ENCODE measurements at regions not wholly inside any gene's neighbourhood (a gene's known extent, or its start where the extent isn't known, plus 50 kb on each side); places are given as distances from the start of the nearest gene placed in this dataset.

DNA sequence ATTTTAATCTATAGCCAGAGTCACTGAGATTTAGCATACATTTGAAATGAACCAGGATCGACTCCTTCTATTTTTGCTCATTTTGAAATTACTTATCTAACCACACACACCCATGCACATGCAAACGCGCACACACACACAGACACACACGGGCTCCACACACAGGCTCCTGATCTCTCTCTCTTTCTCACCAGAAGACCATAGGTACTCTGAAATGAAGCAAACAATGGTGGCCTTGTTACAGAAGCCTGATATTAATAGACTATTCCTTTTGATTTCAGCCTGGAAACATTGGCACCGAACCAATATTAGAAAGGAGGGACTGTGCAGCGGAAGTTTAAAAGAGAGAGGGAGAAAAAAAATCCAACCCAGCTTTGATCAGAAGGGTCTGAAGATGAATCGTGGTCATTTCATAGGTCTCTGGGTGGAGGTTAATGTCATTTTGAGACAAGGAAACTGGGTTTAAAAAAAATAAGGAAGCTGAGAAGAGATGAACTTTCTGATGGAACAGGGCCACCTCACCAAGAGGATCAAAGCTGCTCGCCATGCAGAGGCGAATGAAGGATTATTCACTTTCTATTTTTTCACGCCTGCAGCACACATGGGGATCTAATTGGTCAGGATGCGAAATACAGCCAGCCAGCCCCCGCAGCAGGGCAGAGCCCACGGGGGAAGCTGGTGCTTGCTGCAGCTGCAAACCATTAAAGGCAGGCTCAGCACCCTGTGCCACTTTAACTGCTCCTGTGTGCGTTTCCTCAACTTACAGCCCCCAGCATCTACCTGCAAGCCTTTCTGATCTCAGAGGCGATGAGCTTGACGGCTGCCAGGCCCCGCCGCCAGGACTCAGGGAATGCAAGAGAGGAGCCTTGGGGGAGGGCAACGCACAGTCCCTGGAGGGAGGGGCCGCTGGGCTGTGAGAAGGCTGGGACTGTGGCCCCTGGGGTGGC, 88.8 kb downstream of the HES1 start:
- TF ChIP-seq, protein P1, sequence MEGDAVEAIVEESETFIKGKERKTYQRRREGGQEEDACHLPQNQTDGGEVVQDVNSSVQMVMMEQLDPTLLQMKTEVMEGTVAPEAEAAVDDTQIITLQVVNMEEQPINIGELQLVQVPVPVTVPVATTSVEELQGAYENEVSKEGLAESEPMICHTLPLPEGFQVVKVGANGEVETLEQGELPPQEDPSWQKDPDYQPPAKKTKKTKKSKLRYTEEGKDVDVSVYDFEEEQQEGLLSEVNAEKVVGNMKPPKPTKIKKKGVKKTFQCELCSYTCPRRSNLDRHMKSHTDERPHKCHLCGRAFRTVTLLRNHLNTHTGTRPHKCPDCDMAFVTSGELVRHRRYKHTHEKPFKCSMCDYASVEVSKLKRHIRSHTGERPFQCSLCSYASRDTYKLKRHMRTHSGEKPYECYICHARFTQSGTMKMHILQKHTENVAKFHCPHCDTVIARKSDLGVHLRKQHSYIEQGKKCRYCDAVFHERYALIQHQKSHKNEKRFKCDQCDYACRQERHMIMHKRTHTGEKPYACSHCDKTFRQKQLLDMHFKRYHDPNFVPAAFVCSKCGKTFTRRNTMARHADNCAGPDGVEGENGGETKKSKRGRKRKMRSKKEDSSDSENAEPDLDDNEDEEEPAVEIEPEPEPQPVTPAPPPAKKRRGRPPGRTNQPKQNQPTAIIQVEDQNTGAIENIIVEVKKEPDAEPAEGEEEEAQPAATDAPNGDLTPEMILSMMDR (IDR thresholded peaks at IDR 0.05), result no peak
- TF ChIP-seq POLR2A (IDR thresholded peaks at IDR 0.05) (no peak), POLR2AphosphoS5 (IDR thresholded peaks at IDR 0.05; ENCODE audit: insufficient read depth in 1 of 2, low read depth in 1 of 2) (no peak)

All from vagina (tissue), 2 donors.